ENCODE measurements at regions not wholly inside any gene's neighbourhood (a gene's known extent, or its start where the extent isn't known, plus 50 kb on each side); places are given as distances from the start of the nearest gene placed in this dataset.

DNA sequence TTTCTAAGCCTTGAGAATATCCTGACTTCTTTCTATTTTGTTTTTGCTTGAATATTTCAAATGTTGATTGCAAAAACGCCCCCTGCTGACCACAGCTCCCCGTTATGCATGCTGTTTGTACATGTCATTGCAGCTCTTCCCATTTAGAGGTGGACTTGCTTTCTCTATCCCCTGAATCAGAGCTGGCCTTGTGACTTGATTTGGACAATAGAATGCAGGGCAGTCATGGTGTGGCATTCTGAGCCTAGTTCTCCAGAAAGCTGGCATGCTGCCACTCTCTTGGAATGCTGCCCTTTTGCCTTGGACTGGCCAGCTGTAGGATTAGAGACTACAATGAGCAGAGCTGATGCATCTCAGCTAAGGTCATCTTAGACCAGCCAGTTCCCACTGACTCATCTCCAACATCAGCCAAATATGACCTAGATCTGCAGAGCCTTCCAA, 1561.5 kb downstream of the MRPL39 start:
- TF ChIP-seq, protein P1, sequence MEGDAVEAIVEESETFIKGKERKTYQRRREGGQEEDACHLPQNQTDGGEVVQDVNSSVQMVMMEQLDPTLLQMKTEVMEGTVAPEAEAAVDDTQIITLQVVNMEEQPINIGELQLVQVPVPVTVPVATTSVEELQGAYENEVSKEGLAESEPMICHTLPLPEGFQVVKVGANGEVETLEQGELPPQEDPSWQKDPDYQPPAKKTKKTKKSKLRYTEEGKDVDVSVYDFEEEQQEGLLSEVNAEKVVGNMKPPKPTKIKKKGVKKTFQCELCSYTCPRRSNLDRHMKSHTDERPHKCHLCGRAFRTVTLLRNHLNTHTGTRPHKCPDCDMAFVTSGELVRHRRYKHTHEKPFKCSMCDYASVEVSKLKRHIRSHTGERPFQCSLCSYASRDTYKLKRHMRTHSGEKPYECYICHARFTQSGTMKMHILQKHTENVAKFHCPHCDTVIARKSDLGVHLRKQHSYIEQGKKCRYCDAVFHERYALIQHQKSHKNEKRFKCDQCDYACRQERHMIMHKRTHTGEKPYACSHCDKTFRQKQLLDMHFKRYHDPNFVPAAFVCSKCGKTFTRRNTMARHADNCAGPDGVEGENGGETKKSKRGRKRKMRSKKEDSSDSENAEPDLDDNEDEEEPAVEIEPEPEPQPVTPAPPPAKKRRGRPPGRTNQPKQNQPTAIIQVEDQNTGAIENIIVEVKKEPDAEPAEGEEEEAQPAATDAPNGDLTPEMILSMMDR (conservative IDR thresholded peaks at IDR 0.05; ENCODE audit: low read length) = peak; percentile 88
- no peak for TF ChIP-seq EZH2phosphoT487 (IDR thresholded peaks at IDR 0.05; ENCODE audit: borderline replicate concordance)
- no peak overlapping the region for H3K4me3 ChIP-seq (ENCODE audit: low read length, poor library complexity, severe bottlenecking)
- H3K4me1 ChIP-seq (ENCODE audit: insufficient read depth, low read length, poor library complexity, severe bottlenecking) = peaks cover 2% of the 10 kb centered on the region
- peak overlapping the region; percentile 28 for H3K4me2 ChIP-seq (ENCODE audit: low read depth, low read length, poor library complexity, severe bottlenecking)
- no peaks in the 10 kb centered on the region for H3K9me3 ChIP-seq (ENCODE audit: insufficient read depth, low read depth, low read length)
- no peaks in the 10 kb centered on the region for H4K20me1 ChIP-seq (ENCODE audit: insufficient read depth, low read length, poor library complexity, severe bottlenecking)
- H3K36me3 ChIP-seq (ENCODE audit: insufficient read depth, low read length) = no peaks in the 10 kb centered on the region
- H3F3A ChIP-seq (ENCODE audit: low read depth) = no peaks in the 10 kb centered on the region
- no peak overlapping the region for H3K9ac ChIP-seq (ENCODE audit: low read depth, low read length, poor library complexity, severe bottlenecking)
- H3K9me2 ChIP-seq (replicated peaks; ENCODE audit: low read depth, low read length) = no peaks in the 10 kb centered on the region
- H3K27me3 ChIP-seq (ENCODE audit: insufficient read depth, low read length, poor library complexity, severe bottlenecking) = no peaks in the 10 kb centered on the region
- H3K79me2 ChIP-seq (ENCODE audit: insufficient read depth, low read length) = no peaks in the 10 kb centered on the region
- peak overlapping the region; percentile 73 for H2AFZ ChIP-seq (ENCODE audit: low read length)

DNA sequence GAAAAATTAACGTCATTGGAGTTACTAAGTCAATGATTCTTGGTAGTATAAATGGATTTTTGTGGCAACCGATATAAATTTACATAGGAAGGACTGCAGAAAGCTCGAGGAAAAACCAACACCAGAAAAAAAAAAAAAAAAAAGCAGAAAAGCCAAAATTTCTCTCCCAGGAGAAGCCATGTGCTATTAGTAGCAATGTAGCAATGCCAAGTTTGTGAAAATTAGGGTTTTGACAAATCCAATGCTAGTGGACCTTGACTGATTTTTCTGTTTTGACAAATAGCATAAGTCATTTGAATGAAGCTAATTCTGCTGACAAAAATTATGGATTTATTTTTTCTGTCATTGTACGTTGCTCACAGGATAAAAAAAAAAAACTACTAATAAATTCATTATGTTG, 1561.9 kb downstream of the MRPL39 start:
- Histone ChIP-seq H3K9me2 (replicated peaks; ENCODE audit: low read depth, low read length) (no peaks in the 10 kb centered on the region), H3K4me1 (ENCODE audit: insufficient read depth, low read length, poor library complexity, severe bottlenecking) (peaks cover 2% of the 10 kb centered on the region), H3K9me3 (ENCODE audit: insufficient read depth, low read depth, low read length) (no peaks in the 10 kb centered on the region), H3F3A (ENCODE audit: low read depth) (no peaks in the 10 kb centered on the region), H2AFZ (ENCODE audit: low read length) (no peak overlapping the region), H3K27me3 (ENCODE audit: insufficient read depth, low read length, poor library complexity, severe bottlenecking) (no peaks in the 10 kb centered on the region), H3K9ac (ENCODE audit: low read depth, low read length, poor library complexity, severe bottlenecking) (no peak overlapping the region), H3K4me3 (ENCODE audit: low read length, poor library complexity, severe bottlenecking) (no peak overlapping the region), H3K36me3 (ENCODE audit: insufficient read depth, low read length) (no peaks in the 10 kb centered on the region), H4K20me1 (ENCODE audit: insufficient read depth, low read length, poor library complexity, severe bottlenecking) (no peaks in the 10 kb centered on the region), H3K79me2 (ENCODE audit: insufficient read depth, low read length) (no peaks in the 10 kb centered on the region), H3K4me2 (ENCODE audit: low read depth, low read length, poor library complexity, severe bottlenecking) (no peak overlapping the region)
- TF ChIP-seq, protein P1 (conservative IDR thresholded peaks at IDR 0.05; ENCODE audit: low read length) = no peak

DNA sequence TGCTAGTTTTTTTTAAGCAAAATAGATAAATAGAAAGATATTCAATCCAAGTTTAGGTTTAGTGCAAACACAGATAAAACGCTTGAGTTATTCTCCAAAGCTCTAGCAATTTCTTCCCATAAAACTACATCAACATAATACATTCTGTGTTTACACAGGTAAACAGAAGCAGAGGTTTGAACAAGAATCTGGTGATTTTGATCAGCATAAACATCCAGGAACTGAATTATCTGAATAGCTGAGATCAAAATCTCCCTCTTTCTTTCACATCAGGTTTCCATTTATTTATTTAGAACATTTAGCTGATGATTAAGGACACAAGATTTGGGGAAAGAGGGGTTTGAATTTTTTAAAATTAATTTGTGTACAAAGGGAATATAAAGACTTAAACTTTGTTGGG, 1564.6 kb downstream of the MRPL39 start:
- Histone ChIP-seq H3K27me3 (ENCODE audit: insufficient read depth, low read length, poor library complexity, severe bottlenecking) (no peaks in the 10 kb centered on the region), H3K9ac (ENCODE audit: low read depth, low read length, poor library complexity, severe bottlenecking) (no peak overlapping the region), H3F3A (ENCODE audit: low read depth) (no peaks in the 10 kb centered on the region), H3K4me2 (ENCODE audit: low read depth, low read length, poor library complexity, severe bottlenecking) (no peak overlapping the region), H3K36me3 (ENCODE audit: insufficient read depth, low read length) (no peaks in the 10 kb centered on the region), H3K79me2 (ENCODE audit: insufficient read depth, low read length) (no peaks in the 10 kb centered on the region), H2AFZ (ENCODE audit: low read length) (no peak overlapping the region), H4K20me1 (ENCODE audit: insufficient read depth, low read length, poor library complexity, severe bottlenecking) (no peaks in the 10 kb centered on the region), H3K4me3 (ENCODE audit: low read length, poor library complexity, severe bottlenecking) (no peak overlapping the region), H3K9me3 (ENCODE audit: insufficient read depth, low read depth, low read length) (no peaks in the 10 kb centered on the region), H3K9me2 (replicated peaks; ENCODE audit: low read depth, low read length) (no peaks in the 10 kb centered on the region), H3K4me1 (ENCODE audit: insufficient read depth, low read length, poor library complexity, severe bottlenecking) (peaks cover 2% of the 10 kb centered on the region)
- no peak for TF ChIP-seq EZH2phosphoT487 (IDR thresholded peaks at IDR 0.05; ENCODE audit: borderline replicate concordance)
- TF ChIP-seq, protein P1 (conservative IDR thresholded peaks at IDR 0.05; ENCODE audit: low read length) = no peak

Data from Loucy (cell line).